GM21619 (cell line): ENCODE measurements at regions not wholly inside any gene's neighbourhood (a gene's known extent, or its start where the extent isn't known, plus 50 kb on each side); places are given as distances from the start of the nearest gene placed in this dataset.
"Not testable (repeated sequence)": the region's sequence is repeated elsewhere in the genome, so short reads cannot be mapped to it uniquely, and the experiment has no call there.

ENCODE experiments used
- ATAC-seq: cut with Tn5 transposase; IDR thresholded peaks from one replicate; pipeline ENCODE4 v1.9.1; 2021; ENCODE audit not compliant: unreplicated experiment

DNA sequence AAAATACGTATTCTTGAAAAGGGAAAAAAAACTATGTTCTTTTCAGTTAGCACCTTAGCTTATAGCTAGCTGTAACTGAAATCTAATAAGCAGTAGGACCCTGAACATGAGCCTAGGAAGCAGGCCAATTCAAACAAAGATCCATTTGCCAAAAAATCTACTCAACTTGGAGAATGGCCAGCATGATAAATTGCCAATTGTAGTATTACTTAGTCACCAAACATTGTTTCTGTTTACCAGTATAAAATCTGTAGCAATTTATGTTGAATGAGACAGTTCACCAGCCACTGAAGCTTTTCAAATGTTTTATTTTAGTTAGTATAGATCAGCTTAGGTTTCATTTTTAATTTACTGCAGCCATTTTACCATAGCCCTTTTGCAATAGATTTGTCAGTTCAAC, 323.6 kb upstream of the DIPK2B start:
- ATAC-seq = no peak

- ATAC-seq = no peak
Observed at GRCh38 chrX:45518552-45518951, 317.9 kb upstream of the DIPK2B start.

DNA sequence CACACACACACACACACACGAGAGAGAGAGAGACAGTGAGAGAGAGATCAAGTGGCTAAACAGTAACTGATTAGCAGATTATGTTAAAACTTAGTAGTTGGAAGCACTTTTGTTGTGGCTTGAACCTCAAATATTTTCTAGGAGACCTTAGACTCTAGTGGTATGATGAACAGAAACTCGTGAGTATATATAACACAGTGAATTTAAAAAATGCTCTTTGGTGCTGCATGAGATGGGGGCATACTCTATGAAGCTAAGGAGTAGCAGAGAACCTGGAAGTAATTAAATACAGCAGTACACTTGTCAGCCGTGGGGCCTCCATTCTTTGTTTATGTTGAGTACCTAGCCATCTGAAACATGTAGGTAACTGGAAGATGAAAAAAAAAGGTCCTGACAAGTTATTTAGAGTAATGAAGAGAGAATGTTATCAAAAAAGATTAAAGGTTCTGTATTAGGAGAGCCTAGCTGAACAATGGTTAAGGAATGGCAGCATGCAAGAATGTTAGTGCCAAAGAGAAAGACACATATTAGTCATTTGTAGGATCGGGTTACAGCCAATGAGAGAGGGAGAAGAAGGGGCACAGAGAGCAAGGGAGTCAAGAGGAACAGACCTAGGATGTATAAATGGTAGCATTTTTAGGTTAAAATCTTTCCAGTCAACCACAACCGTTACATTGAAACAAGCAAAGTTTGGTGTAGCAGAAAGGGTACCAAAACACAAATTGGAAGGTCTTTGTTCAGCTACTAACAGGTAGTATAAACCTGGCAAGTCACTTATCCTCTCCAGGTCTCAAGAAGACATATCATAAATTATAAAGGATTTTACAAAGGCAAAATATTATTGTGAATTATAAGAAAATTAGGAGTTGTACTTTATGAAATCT, 316.7 kb upstream of the DIPK2B start:
- no peak for ATAC-seq

DNA sequence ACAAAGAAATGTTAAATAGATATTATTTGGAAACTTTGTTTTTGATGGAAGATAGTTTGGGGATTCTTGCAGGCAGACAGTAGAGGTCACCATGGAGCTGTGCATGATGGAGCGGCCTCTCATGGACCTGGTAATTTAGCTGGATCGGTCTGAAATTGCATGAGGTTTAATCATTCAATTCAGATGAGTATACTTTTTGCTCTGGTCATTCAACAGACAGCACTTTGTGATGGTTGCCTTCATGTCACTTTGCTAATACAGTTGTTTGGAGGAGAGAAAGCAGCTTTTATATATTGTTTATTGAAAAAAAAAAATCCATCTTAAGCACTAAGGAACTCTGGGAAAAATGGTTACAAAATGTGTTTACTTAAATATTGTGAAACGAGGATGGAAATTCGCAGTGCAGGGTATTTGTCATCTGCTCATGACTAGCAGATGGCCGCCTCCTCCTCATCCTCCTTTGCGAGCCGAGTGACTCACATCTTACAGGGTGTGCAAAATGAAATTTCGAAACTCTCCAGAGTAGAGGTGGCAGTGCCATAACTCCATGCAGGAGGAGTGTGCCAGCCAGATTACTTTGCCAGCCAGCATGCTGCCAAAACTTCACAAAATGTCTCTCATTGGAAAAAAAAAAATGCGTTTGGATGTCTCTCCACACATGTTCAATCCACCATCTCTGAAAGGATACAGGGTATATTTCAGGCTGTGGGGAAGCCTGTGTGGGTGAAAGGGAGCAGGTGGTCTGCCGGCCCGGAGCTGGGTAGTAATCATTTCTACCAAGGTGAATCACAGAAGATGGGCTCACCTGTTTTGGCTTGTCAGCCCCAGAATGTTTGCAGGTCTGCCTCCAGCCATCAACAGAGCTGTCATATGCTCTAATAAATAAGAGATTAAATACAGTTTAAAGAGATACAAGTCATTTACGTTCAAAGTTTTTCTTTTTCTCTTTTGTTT, 314.9 kb upstream of the DIPK2B start:
- ATAC-seq = no peak

DNA sequence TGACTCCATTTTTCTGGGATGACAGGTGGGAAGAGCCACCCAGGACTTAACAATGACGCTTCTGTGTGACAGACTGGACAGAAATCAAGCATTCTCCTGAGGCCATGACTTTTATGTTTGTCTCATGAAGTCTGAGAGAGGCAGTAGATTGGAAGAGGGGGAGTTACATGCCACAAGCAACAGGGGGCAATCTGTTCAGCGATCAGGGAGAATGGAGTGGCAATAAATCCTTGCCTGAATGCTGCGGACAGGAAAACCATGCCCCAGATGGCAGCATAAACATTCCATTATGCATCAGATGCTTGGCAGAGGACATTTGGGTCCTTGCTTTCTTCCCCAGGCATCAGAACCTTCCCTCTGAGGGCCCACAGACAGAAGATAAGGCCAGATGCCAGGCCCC, 312.4 kb upstream of the DIPK2B start:
- ATAC-seq = no peak

GRCh38 chrX:45508454-45508853, 307.8 kb upstream of the DIPK2B start:
- no peak for ATAC-seq

GRCh38 chrX:45506149-45506730, 305.6 kb upstream of the DIPK2B start:
- no peak for ATAC-seq

DNA sequence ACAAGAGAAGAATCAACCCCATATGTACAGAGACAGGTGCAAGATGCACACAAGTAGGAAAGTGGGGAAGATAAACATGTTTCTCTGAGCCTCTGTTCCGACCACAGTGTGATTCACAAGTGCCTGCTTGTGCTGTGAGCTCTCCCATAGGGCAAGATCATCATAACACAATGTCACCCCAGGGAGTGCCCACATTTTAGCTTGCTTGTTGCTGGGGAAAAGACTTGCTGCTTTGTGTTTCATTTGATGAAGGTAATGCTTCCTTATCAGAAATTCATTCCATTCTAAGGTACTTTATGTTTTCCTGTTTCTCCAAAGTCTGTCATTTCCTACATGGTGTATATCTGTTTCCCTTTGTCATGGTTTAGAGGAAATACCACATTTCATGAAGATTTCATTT, 304.5 kb upstream of the DIPK2B start:
- no peak for ATAC-seq

- ATAC-seq = not testable (repeated sequence)
Observed at GRCh38 chrX:45503787-45504362, 303.2 kb upstream of the DIPK2B start.

- ATAC-seq = no peak
Observed at GRCh38 chrX:45502396-45502795, 301.7 kb upstream of the DIPK2B start.

- no peak for ATAC-seq
Observed at GRCh38 chrX:45497290-45497689, 296.6 kb upstream of the DIPK2B start.

DNA sequence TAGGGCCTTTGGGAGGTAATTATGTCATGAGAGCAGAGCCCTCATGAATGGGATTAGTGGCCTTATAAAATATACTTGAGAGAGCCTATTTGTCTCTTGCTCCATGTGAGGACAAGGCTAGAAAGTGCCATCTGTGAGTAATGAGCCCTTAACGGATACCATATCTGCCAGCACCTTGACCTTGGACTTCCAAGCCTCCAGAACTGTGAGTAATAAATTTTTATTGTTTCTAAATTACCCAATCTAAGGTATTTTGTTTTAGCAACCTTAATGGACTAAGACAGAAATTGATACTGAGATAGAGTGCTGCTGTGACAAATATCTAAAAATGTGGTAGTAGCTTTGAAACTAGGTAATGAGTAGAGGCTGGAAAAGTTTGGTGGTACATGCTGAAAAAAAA, 285.0 kb upstream of the DIPK2B start:
- no peak for ATAC-seq

- no peak for ATAC-seq
Observed at GRCh38 chrX:45479835-45480422, 279.3 kb upstream of the DIPK2B start.

DNA sequence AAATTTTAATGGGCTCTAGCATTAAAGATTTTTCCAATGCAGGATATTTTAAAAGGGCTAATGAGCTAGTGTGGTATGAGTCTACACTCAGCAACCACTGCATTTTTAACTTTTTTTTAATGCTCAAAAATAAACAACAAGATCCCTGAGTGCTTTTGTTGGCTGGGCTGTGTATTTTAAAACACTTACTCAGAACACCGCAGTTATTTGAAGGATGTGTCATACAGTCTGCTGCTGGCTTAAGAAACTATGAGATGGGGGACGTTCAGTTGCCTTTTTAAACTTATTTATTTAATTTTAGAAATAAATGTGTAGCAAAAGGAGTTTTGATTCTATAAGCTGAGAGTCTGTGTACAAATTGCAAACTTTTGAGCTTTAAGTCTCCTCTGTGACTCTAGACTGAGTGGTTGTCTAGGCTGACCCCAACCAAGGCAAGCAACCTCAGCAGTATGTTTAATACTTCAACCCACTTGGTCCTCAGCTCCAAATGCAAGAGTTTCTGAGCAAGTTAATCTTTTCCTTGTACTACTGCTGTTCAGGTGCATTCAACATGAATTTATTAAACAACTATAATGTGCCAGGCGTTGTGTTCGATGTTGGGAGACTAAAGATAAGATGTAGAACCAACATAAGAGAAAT, 278.6 kb upstream of the DIPK2B start:
- no peak for ATAC-seq

- ATAC-seq = no peak
Observed at GRCh38 chrX:45472968-45473367, 272.3 kb upstream of the DIPK2B start.

DNA sequence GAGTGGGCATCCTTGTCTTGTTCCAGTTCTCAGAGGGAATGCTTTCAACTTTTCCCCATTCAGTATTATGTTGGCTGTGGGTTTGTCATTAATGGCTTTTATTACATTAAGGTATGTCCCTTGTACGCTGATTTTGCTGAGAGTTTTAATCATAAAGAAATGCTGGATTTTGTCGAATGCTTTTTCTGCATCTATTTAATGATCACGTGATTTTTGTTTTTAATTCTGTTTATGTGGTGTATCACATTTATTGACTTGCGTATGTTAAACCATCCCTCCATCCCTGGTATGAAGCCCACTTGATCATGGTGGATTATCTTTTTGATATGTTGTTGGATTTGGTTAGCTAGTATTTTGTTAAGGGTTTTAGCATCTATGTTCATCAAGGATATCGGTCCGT, 266.9 kb upstream of the DIPK2B start:
- not testable (repeated sequence) for ATAC-seq

DNA sequence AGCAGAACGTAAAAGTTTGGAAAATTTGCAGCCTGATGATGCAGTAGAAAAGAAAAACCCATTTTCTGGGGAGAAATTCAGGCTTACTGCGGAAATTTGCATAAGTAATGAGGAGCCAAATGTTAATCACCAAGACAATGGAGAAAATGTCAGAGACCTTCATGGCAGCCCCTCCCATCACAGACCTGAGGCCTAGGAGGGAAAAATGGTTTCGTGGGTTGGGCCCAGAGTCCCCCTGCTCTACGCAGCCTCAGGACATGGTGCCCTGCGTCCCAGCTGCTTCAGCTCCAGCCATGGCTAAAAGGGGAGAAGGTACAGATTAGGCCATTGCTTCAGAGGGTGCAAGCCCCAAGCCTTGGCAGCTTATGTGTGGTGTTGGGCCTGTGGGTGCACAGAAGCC, 255.1 kb upstream of the DIPK2B start:
- not testable (repeated sequence) for ATAC-seq

GRCh38 chrX:45454290-45454689, 253.6 kb upstream of the DIPK2B start:
- ATAC-seq = no peak

DNA sequence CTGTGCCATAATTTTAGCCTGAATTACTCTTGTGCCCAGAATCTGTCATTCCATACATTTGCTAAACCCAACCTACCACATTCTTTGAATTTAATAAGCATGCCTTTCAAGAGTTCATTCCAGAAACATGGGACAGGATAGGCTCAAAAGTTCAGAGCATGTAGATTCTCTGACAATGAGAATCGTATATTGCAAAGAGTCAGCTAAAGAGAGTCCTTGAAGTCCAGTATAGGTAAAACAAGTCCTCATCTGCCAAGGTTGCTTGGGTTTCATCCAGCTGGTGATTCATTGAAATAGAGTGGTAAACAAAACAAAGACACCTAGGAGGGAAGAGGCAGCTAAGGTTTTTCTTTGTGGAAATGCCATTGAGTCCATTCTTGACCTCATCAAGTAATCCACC, 249.3 kb upstream of the DIPK2B start:
- no peak for ATAC-seq

- ATAC-seq = no peak
Observed at GRCh38 chrX:45447995-45448394, 247.3 kb upstream of the DIPK2B start.
